Kidney glomerular epithelial cell (primary cell): ENCODE measurements at regions not wholly inside any gene's neighbourhood (a gene's known extent, or its start where the extent isn't known, plus 50 kb on each side); places are given as distances from the start of the nearest gene placed in this dataset.
A peak's percentile ranks its signal among the peaks of the same experiment; 100 is the strongest.

Experiments used
- DNase-seq: peaks from one replicate; lab custom pipeline; 2025; lab: John Stamatoyannopoulos, UW

- DNase-seq = peak; percentile 98
Measured at GRCh38 chr12:59041241-59042121, 121.2 kb upstream of the LRIG3 start.

GRCh38 chr12:59040656-59041055 is 120.4 kb upstream of the LRIG3 start:
- peak; percentile 90 for DNase-seq

DNA sequence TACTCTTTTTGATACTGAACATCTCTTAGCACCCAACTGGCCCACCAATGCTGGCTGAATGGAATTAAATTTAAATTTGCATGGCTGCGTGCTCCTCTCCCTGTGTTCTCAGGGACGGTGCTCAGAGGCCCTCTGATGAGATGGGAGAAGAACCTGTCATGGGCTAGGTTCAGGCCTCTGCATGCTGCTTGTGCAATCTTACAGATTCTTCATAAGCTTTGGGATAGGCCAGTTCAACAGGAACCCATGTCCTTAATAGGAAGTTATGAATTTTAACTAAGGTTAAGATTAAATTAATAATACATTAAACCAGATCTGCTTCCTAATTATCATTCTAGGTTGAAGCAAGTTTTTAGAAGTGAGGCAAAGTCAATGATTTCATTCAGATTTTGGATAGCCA is 119.7 kb upstream of the LRIG3 start:
- DNase-seq = no peak

- DNase-seq = no peak
Measured at GRCh38 chr12:59039005-59039404, 118.7 kb upstream of the LRIG3 start.

DNA sequence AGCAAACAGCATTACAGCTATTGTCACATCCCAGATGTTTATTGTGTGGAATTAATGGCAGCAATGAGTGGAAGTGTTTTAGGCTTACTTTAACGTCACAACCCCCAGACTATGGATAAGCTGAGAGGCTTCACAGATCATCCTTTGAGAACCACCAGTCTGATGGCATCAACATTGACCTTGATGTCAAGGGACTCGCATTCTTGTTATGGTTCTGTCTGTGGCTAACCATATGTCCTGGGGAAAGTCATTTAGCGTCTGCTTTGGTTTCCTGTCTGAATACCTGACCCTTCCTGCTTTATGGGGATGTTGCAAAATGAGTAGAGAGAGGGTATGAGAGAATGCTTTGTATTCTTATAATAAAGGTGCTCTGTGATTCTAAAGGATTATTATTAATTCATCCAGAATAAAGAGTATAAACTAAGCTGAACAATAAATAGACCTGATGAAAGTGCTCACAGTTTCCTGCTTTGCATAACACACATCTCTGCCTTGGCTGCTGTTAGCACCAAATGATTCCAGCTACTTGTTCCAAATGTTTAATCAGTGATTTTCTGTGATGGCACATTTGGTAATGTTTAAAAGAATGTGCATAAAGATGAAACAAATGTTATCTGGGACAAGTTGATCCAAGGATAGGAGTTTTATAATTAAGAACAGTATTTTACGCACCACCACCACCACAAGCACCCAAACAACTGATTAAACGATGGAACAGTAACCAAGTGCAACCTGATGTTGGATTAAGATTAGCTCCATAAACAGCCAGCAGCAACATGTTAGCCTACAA is 116.9 kb upstream of the LRIG3 start:
- DNase-seq = peak; percentile 31

DNA sequence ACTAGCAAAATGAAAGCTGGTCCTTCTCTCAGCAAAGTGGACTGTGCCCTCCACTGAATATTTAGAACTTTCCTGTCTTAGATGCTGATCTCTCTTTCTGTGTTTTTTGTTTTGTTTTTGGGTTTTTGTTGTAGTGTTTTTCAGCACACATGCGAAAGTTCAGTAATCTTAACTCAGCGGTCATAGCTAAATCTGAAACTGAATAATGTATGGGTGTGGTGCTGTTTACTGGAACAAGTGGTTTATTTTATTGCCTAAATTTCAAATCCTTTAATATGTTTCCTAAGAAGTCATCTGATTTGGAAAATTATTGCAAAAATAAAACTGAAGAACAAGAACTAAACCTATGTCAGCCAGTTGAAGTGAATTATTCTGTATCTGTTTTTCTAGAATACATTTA is 116.0 kb upstream of the LRIG3 start:
- no peak for DNase-seq

DNA sequence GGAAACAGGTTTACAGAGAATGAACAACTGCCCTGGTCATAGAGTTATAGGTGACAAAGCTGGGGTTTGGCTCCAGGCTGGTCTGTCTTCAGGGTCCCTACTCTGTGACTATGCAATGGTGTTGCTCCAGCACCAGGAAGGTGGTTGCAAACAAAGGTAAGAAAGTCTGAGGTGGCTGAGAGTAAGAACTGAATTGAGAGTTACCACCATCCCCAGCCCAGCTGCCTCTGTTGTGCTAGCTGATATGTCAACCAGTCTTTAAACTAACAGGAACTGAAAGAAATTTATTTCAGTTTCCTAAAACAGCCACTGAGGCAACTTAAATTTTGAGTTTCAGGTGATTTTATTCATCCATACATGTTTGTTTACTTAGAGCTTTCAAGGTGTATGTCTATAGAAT is 111.0 kb upstream of the LRIG3 start:
- no peak for DNase-seq

- no peak for DNase-seq
Measured at GRCh38 chr12:59030415-59030814, 110.1 kb upstream of the LRIG3 start.

DNA sequence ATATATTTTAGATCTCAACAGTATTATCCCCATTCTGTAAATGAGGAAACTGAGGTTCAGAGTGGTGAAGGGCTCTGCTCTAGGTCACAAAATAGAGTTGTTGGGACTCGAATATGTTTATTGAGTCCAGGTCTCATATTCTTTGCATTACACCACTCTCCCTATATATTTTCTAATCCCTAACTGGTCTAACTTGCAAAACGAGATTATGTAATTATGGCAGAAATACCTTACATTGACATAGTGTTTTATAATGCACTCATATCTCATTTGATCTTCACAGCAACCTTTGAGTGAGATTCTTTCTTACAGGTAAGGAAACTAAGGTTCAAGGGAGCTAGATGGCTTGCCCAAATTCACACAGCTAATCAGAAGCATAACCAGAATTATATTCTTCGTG is 106.9 kb upstream of the LRIG3 start:
- no peak for DNase-seq

- DNase-seq = no peak
Measured at GRCh38 chr12:59023861-59024424, 103.6 kb upstream of the LRIG3 start.

- no peak for DNase-seq
Measured at GRCh38 chr12:59020073-59020946, 100.0 kb upstream of the LRIG3 start.

GRCh38 chr12:59014885-59015284 is 94.6 kb upstream of the LRIG3 start:
- DNase-seq = no peak

GRCh38 chr12:59010941-59011340 is 90.6 kb upstream of the LRIG3 start:
- DNase-seq = no peak

DNA sequence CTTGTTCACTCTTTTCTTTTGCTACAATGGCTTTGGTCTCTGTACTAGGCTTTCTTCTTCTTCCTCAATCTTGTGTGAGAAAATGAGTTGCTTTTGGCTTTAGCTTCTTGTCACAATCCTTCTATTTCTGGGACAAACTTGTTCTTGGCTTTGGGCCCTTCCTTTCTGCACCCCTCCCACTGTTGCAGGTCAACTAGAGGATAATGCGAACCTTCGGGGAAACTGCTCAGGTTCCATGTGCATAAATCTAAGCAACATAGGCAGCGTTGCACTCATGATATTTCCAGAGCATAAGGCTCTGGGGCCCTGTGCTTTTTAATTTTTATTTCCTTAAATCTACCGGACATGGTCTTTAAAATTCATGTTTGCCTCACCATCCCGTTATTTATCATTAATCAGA is 89.8 kb upstream of the LRIG3 start:
- no peak for DNase-seq

GRCh38 chr12:59007620-59008019 is 87.3 kb upstream of the LRIG3 start:
- no peak for DNase-seq

DNA sequence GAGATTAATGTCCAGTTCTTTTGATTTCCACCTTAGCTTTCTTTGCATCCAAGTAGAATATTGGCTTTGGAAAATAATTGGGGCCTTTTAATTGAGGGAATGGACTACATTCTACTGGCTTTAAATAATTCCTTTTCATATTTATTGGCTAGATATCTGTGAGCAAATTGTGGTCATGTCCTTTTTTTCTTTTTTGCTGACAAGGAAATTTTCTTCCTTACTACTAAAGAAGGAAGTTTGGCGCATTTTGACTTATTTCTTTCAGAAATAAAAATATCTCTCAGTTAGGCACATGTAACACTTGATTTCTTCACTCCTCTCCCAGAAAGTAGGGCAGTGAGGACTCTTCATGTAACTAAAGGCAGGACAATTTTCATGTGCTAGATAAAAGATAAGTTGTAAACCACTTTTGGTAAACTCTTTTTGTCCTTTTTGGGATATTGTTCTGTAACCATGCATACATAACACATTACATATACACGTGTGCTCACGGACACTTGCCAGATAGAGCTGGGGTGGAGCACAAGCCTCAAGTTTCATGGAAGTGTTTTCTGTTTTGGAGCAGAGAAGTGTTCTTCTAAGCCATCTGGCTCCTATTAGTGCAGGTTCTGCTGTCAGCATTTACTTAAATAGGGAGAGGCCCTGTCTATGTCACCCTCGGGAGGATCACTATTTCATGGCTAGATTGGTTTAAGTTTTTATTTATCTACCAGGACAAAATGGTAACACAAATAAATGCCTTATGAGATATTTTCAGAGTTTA is 85.1 kb upstream of the LRIG3 start:
- DNase-seq = no peak

GRCh38 chr12:59004456-59004855 is 84.2 kb upstream of the LRIG3 start:
- no peak for DNase-seq

DNA sequence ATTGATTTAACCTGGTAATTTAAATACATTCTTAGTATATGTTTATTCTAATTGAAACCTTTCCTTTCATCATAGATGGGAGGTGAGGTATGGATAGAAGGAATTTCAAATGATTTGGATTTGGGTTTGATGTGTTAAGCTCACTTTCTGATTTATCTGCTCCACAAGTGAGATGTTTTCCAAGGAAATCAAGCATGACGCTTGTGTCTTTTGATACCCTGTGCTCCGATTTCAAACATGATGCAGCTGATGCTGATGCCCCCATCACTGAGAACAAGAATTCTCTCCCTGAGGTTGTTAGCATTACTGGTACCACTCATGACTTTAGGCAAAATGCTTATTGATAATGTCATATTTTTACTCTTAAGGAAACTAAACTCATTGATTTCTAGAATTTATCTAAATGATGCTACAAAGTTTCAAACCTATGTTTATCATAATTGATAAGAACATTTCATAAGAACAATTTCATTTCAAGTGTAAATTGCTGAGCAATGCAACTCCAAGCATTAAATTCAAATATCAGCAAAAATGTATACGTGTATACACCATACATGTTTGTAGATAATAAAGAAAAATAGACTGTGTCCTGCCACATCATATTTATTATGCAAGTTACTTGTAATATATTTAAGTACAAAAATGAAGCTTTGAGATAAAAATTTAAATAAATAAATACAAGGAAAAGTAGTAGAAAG is 75.5 kb upstream of the LRIG3 start:
- no peak for DNase-seq

- DNase-seq = no peak
Measured at GRCh38 chr12:58988643-58989344, 68.5 kb upstream of the LRIG3 start.

DNA sequence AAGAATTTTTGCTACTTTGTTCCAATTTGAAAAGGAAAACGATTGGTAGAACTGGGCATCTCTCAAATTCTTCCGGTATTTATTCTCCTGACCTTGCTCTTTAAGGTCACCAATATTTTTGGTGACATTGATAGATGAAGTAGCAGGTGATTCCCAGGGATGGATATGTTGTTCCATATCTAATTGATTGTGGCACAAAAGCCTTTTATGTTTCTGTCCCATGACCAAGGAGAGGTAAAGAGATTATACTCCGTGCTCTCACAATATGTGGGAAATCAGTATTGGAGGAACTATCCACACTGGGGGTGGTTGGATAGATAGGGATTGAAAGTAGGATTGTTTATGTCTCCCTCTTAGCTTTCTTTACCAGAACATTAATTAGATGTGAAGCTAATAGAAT is 61.7 kb upstream of the LRIG3 start:
- no peak for DNase-seq
